ENCODE measurements at regions not wholly inside any gene's neighbourhood (a gene's known extent, or its start where the extent isn't known, plus 50 kb on each side); places are given as distances from the start of the nearest gene placed in this dataset.

- Histone ChIP-seq H3K36me3 (ENCODE audit: control insufficient read depth in 1 of 2, insufficient read depth in 2 of 2, low read length in 2 of 2) (no peaks in the 10 kb centered on the region), H3K79me2 (ENCODE audit: insufficient read depth, low read length) (no peaks in the 10 kb centered on the region), H3K9me3 (ENCODE audit: control insufficient read depth in 1 of 2, insufficient read depth in 1 of 2, low read depth in 1 of 2, low read length in 2 of 2) (no peaks in the 10 kb centered on the region), H4K20me1 (ENCODE audit: insufficient read depth) (no peaks in the 10 kb centered on the region), H3K9me2 (ENCODE audit: insufficient read depth) (no peaks in the 10 kb centered on the region), H3K4me2 (ENCODE audit: low read length) (no peak overlapping the region), H3K4me1 (ENCODE audit: control insufficient read depth in 1 of 2, insufficient read depth in 2 of 2, low read length in 2 of 2) (no peaks in the 10 kb centered on the region), H3K27me3 (ENCODE audit: insufficient read depth, low read length) (peaks cover 31% of the 10 kb centered on the region; the same call in 1 of the 2 replicates), H3K9ac (ENCODE audit: low read length) (no peak overlapping the region), H3K27ac (ENCODE audit: low read depth, low read length) (no peak overlapping the region), H2AFZ (ENCODE audit: low read depth, low read length, poor library complexity, severe bottlenecking) (no peak overlapping the region), H3K4me3 (replicated peaks in 1 of 2; ENCODE audit: low read depth in 1 of 2, low read length in 2 of 2) (no peak overlapping the region)
- POLR2A ChIA-PET = no interaction called here
- RAD21 ChIA-PET (ENCODE audit: low non-redundant PET in 1 of 2, low total read pairs in 2 of 2, uncharacterized antibody in 2 of 2, unreplicated experiment in 2 of 2) = no interaction called here
- CTCF ChIA-PET = no interaction called here
- DNase-seq (ENCODE audit: low read depth, low spot score) = no peak
- BruUV-seq (replicated peaks) = no TSS peak
- intact Hi-C loops (cut with micrococcal nuclease) = no loop called here
- TF ChIP-seq ZNF274 (IDR thresholded peaks at IDR 0.05; ENCODE audit: low read depth, low read length) = no peak
- no peak for TF ChIP-seq RAD21 (IDR thresholded peaks at IDR 0.05; ENCODE audit: low read depth)
- TF ChIP-seq, protein P1, sequence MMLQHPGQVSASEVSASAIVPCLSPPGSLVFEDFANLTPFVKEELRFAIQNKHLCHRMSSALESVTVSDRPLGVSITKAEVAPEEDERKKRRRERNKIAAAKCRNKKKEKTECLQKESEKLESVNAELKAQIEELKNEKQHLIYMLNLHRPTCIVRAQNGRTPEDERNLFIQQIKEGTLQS (IDR thresholded peaks at IDR 0.05) = no peak
- no peak for TF ChIP-seq SP1 (IDR thresholded peaks at IDR 0.05; ENCODE audit: low read depth)
- no peak for TF ChIP-seq ELF1 (IDR thresholded peaks at IDR 0.05; ENCODE audit: borderline replicate concordance, low read depth)
- TF ChIP-seq POLR2AphosphoS5 (IDR thresholded peaks at IDR 0.05; ENCODE audit: low read depth, low read length) = no peak
- TF ChIP-seq ZFX (IDR thresholded peaks at IDR 0.05) = no peak
- TF ChIP-seq SIN3A (IDR thresholded peaks at IDR 0.05; ENCODE audit: low read depth) = no peak
- no peak for ATAC-seq
Measured at GRCh38 chr2:7572450-7572849, 655.2 kb downstream of the RNF144A start.

- ChIA-PET POLR2A (no interaction called here), CTCF (no interaction called here), RAD21 (ENCODE audit: low non-redundant PET in 1 of 2, low total read pairs in 2 of 2, uncharacterized antibody in 2 of 2, unreplicated experiment in 2 of 2) (no interaction called here)
- H3K9me2 ChIP-seq (ENCODE audit: insufficient read depth) = no peaks in the 10 kb centered on the region
- no peaks in the 10 kb centered on the region for H3K4me1 ChIP-seq (ENCODE audit: control insufficient read depth in 1 of 2, insufficient read depth in 2 of 2, low read length in 2 of 2)
- intact Hi-C loops (cut with micrococcal nuclease) = no loop called here
- no peak overlapping the region for H3K4me2 ChIP-seq (ENCODE audit: low read length)
- H3K27ac ChIP-seq (ENCODE audit: low read depth, low read length) = no peak overlapping the region
- TF ChIP-seq EZH2phosphoT487 (IDR thresholded peaks at IDR 0.05; ENCODE audit: borderline replicate concordance) = no peak
- no peak for DNase-seq (ENCODE audit: low read depth, low spot score)
- no peak overlapping the region for H3K9ac ChIP-seq (ENCODE audit: low read length)
- BruUV-seq (replicated peaks) = no TSS peak
- H3K4me3 ChIP-seq (replicated peaks in 1 of 2; ENCODE audit: low read depth in 1 of 2, low read length in 2 of 2) = no peak overlapping the region
- no peaks in the 10 kb centered on the region for H4K20me1 ChIP-seq (ENCODE audit: insufficient read depth)
- no peaks in the 10 kb centered on the region for H3K36me3 ChIP-seq (ENCODE audit: control insufficient read depth in 1 of 2, insufficient read depth in 2 of 2, low read length in 2 of 2)
- H3K27me3 ChIP-seq (ENCODE audit: insufficient read depth, low read length) = peaks cover 24% of the 10 kb centered on the region; the same call in 1 of the 2 replicates
- no peak for ATAC-seq
- H2AFZ ChIP-seq (ENCODE audit: low read depth, low read length, poor library complexity, severe bottlenecking) = no peak overlapping the region
- no peaks in the 10 kb centered on the region for H3K9me3 ChIP-seq (ENCODE audit: control insufficient read depth in 1 of 2, insufficient read depth in 1 of 2, low read depth in 1 of 2, low read length in 2 of 2)
- no peaks in the 10 kb centered on the region for H3K79me2 ChIP-seq (ENCODE audit: insufficient read depth, low read length)
Measured at GRCh38 chr2:7573166-7573825, 656.1 kb downstream of the RNF144A start.
